Urothelium cell line (cell line): ENCODE measurements at regions not wholly inside any gene's neighbourhood (a gene's known extent, or its start where the extent isn't known, plus 50 kb on each side); places are given as distances from the start of the nearest gene placed in this dataset.

Experiments used
- DNase-seq: peaks from one replicate; pipeline ENCODE4 v3.0.0; 2011; ENCODE audit warnings: low spot score, mixed read lengths
- FAIRE-seq: peaks from 2 replicates; lab custom pipeline; 2011; peaks lifted over from hg19 to GRCh38; lab: Jason Lieb, UNC

- peak; percentile 52 for FAIRE-seq
- no peak for DNase-seq
Observed at GRCh38 chr7:25495342-25496250, 267.3 kb upstream of the NPVF start.

GRCh38 chr7:25496476-25497368, 268.4 kb upstream of the NPVF start:
- FAIRE-seq = no peak
- no peak for DNase-seq

- DNase-seq (no peak), FAIRE-seq (no peak)
Observed at GRCh38 chr7:25500393-25500921, 272.2 kb upstream of the NPVF start.

- DNase-seq (no peak), FAIRE-seq (no peak)
Observed at GRCh38 chr7:25503306-25503705, 275.0 kb upstream of the NPVF start.

- FAIRE-seq (no peak), DNase-seq (no peak)
Observed at GRCh38 chr7:25512061-25512687, 283.9 kb upstream of the NPVF start.

- DNase-seq = no peak
- no peak for FAIRE-seq
Observed at GRCh38 chr7:25515633-25516275, 287.5 kb upstream of the NPVF start.

GRCh38 chr7:25517906-25518305, 289.6 kb upstream of the NPVF start:
- DNase-seq (no peak), FAIRE-seq (no peak)

- FAIRE-seq (no peak), DNase-seq (no peak)
Observed at GRCh38 chr7:25520017-25520416, 291.7 kb upstream of the NPVF start.

GRCh38 chr7:25520516-25520915, 292.2 kb upstream of the NPVF start:
- DNase-seq (no peak), FAIRE-seq (no peak)

GRCh38 chr7:25521236-25521635, 292.9 kb upstream of the NPVF start:
- DNase-seq = no peak
- no peak for FAIRE-seq

GRCh38 chr7:25522727-25523126, 294.4 kb upstream of the NPVF start:
- no peak for FAIRE-seq
- no peak for DNase-seq

GRCh38 chr7:25527665-25528170, 299.4 kb upstream of the NPVF start:
- no peak for FAIRE-seq
- DNase-seq = no peak

- FAIRE-seq (no peak), DNase-seq (no peak)
Observed at GRCh38 chr7:25529320-25529719, 301.0 kb upstream of the NPVF start.

GRCh38 chr7:25536851-25537250, 308.6 kb upstream of the NPVF start:
- no peak for DNase-seq

GRCh38 chr7:25537662-25538375, 309.5 kb upstream of the NPVF start:
- DNase-seq (no peak), FAIRE-seq (no peak)

More at GRCh38 chr7:25536851-25537250, 308.6 kb upstream of the NPVF start:
- no peak for FAIRE-seq

- DNase-seq (no peak), FAIRE-seq (no peak)
Observed at GRCh38 chr7:25541094-25541821, 313.0 kb upstream of the NPVF start.

- DNase-seq = no peak
- no peak for FAIRE-seq
Observed at GRCh38 chr7:25541877-25542276, 313.6 kb upstream of the NPVF start.

- DNase-seq (no peak), FAIRE-seq (peak; percentile 30)
Observed at GRCh38 chr7:25543210-25543609, 314.9 kb upstream of the NPVF start.

GRCh38 chr7:25543798-25544197, 315.5 kb upstream of the NPVF start:
- no peak for DNase-seq
- no peak for FAIRE-seq
